ENCODE measurements at regions not wholly inside any gene's neighbourhood (a gene's known extent, or its start where the extent isn't known, plus 50 kb on each side); places are given as distances from the start of the nearest gene placed in this dataset.

- H2AFZ ChIP-seq (ENCODE audit: low read length): no peak overlapping the region
- TF ChIP-seq CTCF (conservative IDR thresholded peaks at IDR 0.05): no peak
- peak overlapping the region; percentile 91 for H3K4me2 ChIP-seq (ENCODE audit: insufficient read depth, insufficient read length, low read length)
- H3K9ac ChIP-seq (ENCODE audit: extremely low read depth, insufficient read length, low read length): no peak overlapping the region
- H2BK15ac ChIP-seq (ENCODE audit: low read depth, low read length): no peak overlapping the region
- H3K14ac ChIP-seq (ENCODE audit: insufficient read depth, low read length): no peak overlapping the region; the same call in 1 of the 2 replicates
- H3K9me3 ChIP-seq (ENCODE audit: control insufficient read depth, low read depth, low read length): no peaks in the 10 kb centered on the region
- no peaks in the 10 kb centered on the region for H3K79me1 ChIP-seq (ENCODE audit: insufficient read depth, low read depth, low read length, poor library complexity, severe bottlenecking)
- no peaks in the 10 kb centered on the region for H3K36me3 Mint-ChIP-seq (ENCODE audit: insufficient read depth in 1 of 3, low read depth in 3 of 3)
- H4K8ac ChIP-seq (replicated peaks; ENCODE audit: insufficient read length, low read depth, low read length): peak overlapping the region; percentile 32
- no peak overlapping the region for H3K23ac ChIP-seq (ENCODE audit: insufficient read length, low read depth, low read length)
- no peak overlapping the region for H3T11ph ChIP-seq (ENCODE audit: low read length)
- no peak overlapping the region for H2BK5ac ChIP-seq (ENCODE audit: insufficient read length, low read length)
- H3K18ac ChIP-seq (ENCODE audit: insufficient read length, low read depth, low read length): peak overlapping the region; percentile 45
- H2AK5ac ChIP-seq (ENCODE audit: insufficient read length, low read length): no peak overlapping the region
- WGBS (ENCODE audit: extremely low coverage, insufficient read length, low lambda C conversion rate): no CpG with 5 or more reads among the region's 13 CpGs
- H2BK120ac ChIP-seq (ENCODE audit: low read depth, low read length, poor library complexity, severe bottlenecking): no peak overlapping the region
- H3K27me3 ChIP-seq (ENCODE audit: insufficient read depth, low read length): no peaks in the 10 kb centered on the region
- H2BK12ac ChIP-seq (ENCODE audit: insufficient read length, low read depth, low read length): no peak overlapping the region
- peak overlapping the region; percentile 41 to 87 (median 83); a peak in 5 of 7 replicates for H3K27ac Mint-ChIP-seq
- peaks cover 35 to 42% of the 10 kb centered on the region in 2 experiments for H3K4me1 Mint-ChIP-seq
- H3K27me3 Mint-ChIP-seq (ENCODE audit: low read depth): peaks cover 19% of the 10 kb centered on the region
- H2BK20ac ChIP-seq (ENCODE audit: low read depth, low read length, poor library complexity, severe bottlenecking): no peak overlapping the region
- H3K56ac ChIP-seq (ENCODE audit: insufficient read length, low read depth, low read length): no peak overlapping the region
- H4K91ac ChIP-seq (ENCODE audit: insufficient read length, low read depth, low read length): no peak overlapping the region
- no peaks in the 10 kb centered on the region; a peak in 3 of 5 replicates for H3K9me3 Mint-ChIP-seq
- H3K27ac ChIP-seq (ENCODE audit: insufficient read length, low read depth, low read length): peak overlapping the region; percentile 42
- H3K4ac ChIP-seq (ENCODE audit: low read depth, low read length): no peak overlapping the region
- H3K4me1 ChIP-seq (ENCODE audit: insufficient read depth, low read length): peaks cover 8% of the 10 kb centered on the region; the same call in 1 of the 2 replicates
- H4K5ac ChIP-seq (ENCODE audit: insufficient read length, low read depth, low read length): no peak overlapping the region
- H3K23me2 ChIP-seq (ENCODE audit: insufficient read length, low read depth, low read length, poor library complexity, severe bottlenecking): peaks cover 4% of the 10 kb centered on the region
- no peaks in the 10 kb centered on the region for H3K79me2 ChIP-seq (ENCODE audit: insufficient read depth, low read length)
- no peaks in the 10 kb centered on the region for H4K20me1 ChIP-seq (ENCODE audit: control insufficient read depth, insufficient read depth, insufficient read length)
- peak overlapping the region in 1 of 2 experiments; percentile 76; a peak in 3 of 5 replicates for H3K4me3 Mint-ChIP-seq
- peak; percentile 53 for DNase-seq
Observed at GRCh38 chr12:116382686-116383530, 105.4 kb upstream of the MED13L start.
